HL-60 (cell line): ENCODE measurements at regions not wholly inside any gene's neighbourhood (a gene's known extent, or its start where the extent isn't known, plus 50 kb on each side); places are given as distances from the start of the nearest gene placed in this dataset.

Source experiments
- DNase-seq, 2 experiments: peaks; one replicate each; pipeline ENCODE4 v3.0.0-alpha.2; 2010 to 2020; ENCODE audit warnings: low read depth in 1 of 2, low spot score in 1 of 2
- H3K27ac ChIP-seq: fragments of 250-450 bp; sonication (Bioruptor Pico); replicated peaks from 2 replicates; pipeline ENCODE4 v1.5.1; 2020; ENCODE audit warnings: mild to moderate bottlenecking, moderate library complexity
- H3K27me3 ChIP-seq: fragments of 250-450 bp; sonication (Bioruptor Pico); 2 replicates; pipeline ENCODE4 v1.5.1; 2021; ENCODE audit warnings: mild to moderate bottlenecking, moderate library complexity; ENCODE audit not compliant: insufficient read depth, poor library complexity, severe bottlenecking
- H3K4me3 ChIP-seq: replicated peaks from 2 replicates; pipeline ENCODE4 v1.5.1; 2011; ENCODE audit warnings: mild to moderate bottlenecking, control low read depth, low read length; ENCODE audit not compliant: insufficient read depth
- GABPA ChIP-seq: IDR thresholded peaks from 2 replicates; pipeline ENCODE4 v1.6.1; 2012; ENCODE audit warnings: low read depth
- POLR2AphosphoS5 ChIP-seq: IDR thresholded peaks from 2 replicates; pipeline ENCODE4 v1.6.1; 2012; ENCODE audit warnings: low read depth
- SPI1 ChIP-seq: IDR thresholded peaks from 2 replicates; pipeline ENCODE4 v1.6.1; 2012; ENCODE audit warnings: low read depth, mild to moderate bottlenecking, borderline replicate concordance
- TF ChIP-seq, protein P1 (sequence below): IDR thresholded peaks from 2 replicates; pipeline ENCODE4 v1.6.1; 2012; ENCODE audit warnings: low read depth; ENCODE audit not compliant: insufficient replicate concordance
- TF ChIP-seq, protein P2 (sequence below): IDR thresholded peaks from one replicate; pipeline ENCODE4 v1.5.1; 2011; ENCODE audit warnings: low read length, control low read depth, inconsistent platforms; ENCODE audit not compliant: insufficient read depth

DNA sequence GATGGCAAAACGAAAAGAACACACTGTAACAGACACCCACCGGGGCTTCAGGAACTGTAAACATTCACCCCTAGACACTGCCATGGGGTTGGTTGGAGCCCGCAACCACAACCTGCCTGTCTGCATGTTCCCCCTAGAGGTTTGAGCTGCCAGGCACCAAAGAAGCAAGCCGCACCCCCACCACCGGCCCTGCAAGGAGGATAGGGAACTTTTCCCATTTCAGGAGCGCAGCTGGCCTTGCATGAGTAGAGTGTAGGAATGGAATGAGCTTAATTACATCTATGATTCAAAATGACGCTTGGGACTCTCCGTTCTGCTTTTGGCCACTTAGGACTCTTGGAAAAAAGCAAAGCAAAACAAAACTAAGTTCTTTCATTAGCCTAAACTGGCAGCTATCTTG, 243.6 kb upstream of the CTSO start:
- TF ChIP-seq SPI1 (no peak), GABPA (no peak), POLR2AphosphoS5 (no peak)
- TF ChIP-seq, protein P1, sequence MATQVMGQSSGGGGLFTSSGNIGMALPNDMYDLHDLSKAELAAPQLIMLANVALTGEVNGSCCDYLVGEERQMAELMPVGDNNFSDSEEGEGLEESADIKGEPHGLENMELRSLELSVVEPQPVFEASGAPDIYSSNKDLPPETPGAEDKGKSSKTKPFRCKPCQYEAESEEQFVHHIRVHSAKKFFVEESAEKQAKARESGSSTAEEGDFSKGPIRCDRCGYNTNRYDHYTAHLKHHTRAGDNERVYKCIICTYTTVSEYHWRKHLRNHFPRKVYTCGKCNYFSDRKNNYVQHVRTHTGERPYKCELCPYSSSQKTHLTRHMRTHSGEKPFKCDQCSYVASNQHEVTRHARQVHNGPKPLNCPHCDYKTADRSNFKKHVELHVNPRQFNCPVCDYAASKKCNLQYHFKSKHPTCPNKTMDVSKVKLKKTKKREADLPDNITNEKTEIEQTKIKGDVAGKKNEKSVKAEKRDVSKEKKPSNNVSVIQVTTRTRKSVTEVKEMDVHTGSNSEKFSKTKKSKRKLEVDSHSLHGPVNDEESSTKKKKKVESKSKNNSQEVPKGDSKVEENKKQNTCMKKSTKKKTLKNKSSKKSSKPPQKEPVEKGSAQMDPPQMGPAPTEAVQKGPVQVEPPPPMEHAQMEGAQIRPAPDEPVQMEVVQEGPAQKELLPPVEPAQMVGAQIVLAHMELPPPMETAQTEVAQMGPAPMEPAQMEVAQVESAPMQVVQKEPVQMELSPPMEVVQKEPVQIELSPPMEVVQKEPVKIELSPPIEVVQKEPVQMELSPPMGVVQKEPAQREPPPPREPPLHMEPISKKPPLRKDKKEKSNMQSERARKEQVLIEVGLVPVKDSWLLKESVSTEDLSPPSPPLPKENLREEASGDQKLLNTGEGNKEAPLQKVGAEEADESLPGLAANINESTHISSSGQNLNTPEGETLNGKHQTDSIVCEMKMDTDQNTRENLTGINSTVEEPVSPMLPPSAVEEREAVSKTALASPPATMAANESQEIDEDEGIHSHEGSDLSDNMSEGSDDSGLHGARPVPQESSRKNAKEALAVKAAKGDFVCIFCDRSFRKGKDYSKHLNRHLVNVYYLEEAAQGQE, result no peak
- TF ChIP-seq, protein P2, sequence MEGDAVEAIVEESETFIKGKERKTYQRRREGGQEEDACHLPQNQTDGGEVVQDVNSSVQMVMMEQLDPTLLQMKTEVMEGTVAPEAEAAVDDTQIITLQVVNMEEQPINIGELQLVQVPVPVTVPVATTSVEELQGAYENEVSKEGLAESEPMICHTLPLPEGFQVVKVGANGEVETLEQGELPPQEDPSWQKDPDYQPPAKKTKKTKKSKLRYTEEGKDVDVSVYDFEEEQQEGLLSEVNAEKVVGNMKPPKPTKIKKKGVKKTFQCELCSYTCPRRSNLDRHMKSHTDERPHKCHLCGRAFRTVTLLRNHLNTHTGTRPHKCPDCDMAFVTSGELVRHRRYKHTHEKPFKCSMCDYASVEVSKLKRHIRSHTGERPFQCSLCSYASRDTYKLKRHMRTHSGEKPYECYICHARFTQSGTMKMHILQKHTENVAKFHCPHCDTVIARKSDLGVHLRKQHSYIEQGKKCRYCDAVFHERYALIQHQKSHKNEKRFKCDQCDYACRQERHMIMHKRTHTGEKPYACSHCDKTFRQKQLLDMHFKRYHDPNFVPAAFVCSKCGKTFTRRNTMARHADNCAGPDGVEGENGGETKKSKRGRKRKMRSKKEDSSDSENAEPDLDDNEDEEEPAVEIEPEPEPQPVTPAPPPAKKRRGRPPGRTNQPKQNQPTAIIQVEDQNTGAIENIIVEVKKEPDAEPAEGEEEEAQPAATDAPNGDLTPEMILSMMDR, result no peak
- Histone ChIP-seq H3K27me3 (no peaks in the 10 kb centered on the region), H3K27ac (no peak overlapping the region), H3K4me3 (no peak overlapping the region)
- DNase-seq, result no peak

DNA sequence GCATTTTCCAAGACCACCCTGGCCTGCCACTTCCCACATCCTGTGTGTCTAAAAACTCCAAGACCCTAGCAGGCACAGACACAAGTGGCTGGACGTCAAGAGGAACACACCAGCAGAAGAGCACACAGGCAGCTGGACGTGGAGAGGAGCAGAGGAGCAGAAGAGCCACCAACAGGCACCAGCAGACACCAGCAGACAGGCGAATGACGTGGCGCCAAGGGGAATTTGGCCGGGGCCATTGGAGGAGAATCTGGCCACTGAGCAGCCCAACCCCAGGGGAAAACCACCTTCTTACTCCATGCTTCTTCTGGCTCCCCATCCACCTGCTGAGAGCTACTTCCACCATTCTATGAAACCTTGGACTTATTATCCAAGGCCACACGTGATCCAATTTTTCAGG, 243.1 kb upstream of the CTSO start:
- TF ChIP-seq, protein P1, result no peak
- TF ChIP-seq GABPA, result no peak
- no peak for TF ChIP-seq SPI1
- no peak for TF ChIP-seq POLR2AphosphoS5
- H3K27me3 ChIP-seq, result no peaks in the 10 kb centered on the region
- no peak overlapping the region for H3K27ac ChIP-seq
- no peak overlapping the region for H3K4me3 ChIP-seq
- DNase-seq, result no peak

DNA sequence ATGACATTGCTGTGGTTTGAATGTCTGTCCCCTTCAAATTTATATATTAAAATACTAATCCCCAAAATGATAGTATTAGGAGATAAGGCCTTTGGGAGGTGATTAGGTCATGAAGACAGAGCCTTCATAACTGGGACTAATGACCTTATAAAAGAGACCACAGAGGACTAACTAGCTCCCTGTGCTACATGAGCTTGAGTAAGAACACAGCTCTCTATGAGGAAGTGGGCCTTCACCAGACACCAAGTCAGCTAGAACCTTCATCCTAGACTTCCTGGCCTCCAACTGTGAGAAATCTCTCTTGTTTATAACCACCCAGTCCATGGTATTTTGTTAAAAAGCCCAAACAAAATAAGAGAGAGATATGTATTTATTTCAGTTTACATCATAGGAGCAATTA, 242.2 kb upstream of the CTSO start:
- DNase-seq, result no peak
- Histone ChIP-seq H3K27me3 (no peaks in the 10 kb centered on the region), H3K27ac (no peak overlapping the region), H3K4me3 (no peak overlapping the region)
- TF ChIP-seq GABPA (no peak), SPI1 (peak; percentile 36; the same call in 1 of the 2 replicates)
- TF ChIP-seq, protein P2, result no peak
- TF ChIP-seq, protein P1, result no peak

DNA sequence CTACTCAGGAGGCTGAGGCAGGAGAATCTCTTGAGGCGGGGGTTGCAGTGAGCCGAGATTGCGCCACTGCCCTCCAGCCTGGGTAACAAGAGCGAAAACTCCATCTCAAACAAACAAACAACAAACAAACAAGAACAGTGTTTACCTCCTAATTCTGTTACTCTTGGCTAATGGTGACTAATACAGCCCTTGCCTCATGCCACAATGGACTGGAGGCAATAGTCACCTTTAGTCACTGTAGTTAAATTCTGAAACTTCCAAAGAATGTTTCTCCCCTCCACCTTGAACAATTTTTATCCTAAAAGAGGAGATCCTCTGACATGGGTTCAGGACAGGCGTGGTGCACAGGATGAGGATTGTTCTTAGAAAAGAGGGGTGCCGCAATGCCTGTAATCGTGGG, 241.2 kb upstream of the CTSO start:
- DNase-seq, result no peak
- Histone ChIP-seq H3K4me3 (no peak overlapping the region), H3K27me3 (no peaks in the 10 kb centered on the region), H3K27ac (no peak overlapping the region)
- no peak for TF ChIP-seq GABPA
- TF ChIP-seq POLR2AphosphoS5, result no peak
- TF ChIP-seq, protein P1, result no peak
- no peak for TF ChIP-seq SPI1
- TF ChIP-seq, protein P2, result no peak
